Activated naive CD8-positive, alpha-beta T cell treated with anti-CD3 and anti-CD28 coated beads for 36 hours (primary cell): ENCODE measurements at regions not wholly inside any gene's neighbourhood (a gene's known extent, or its start where the extent isn't known, plus 50 kb on each side); places are given as distances from the start of the nearest gene placed in this dataset.

Source experiments
- DNase-seq: peaks from one replicate; pipeline ENCODE4 v3.0.0; 2021
- H3K27ac Mint-ChIP-seq: one replicate; pipeline ENCODE4 v1.8.0; 2022; ENCODE audit warnings: mild to moderate bottlenecking, moderate library complexity, mixed read lengths
- H3K27me3 Mint-ChIP-seq: one replicate; pipeline ENCODE4 v1.8.0; 2022; ENCODE audit warnings: mild to moderate bottlenecking, mixed read lengths
- H3K36me3 Mint-ChIP-seq: one replicate; pipeline ENCODE4 v1.8.0; 2021; ENCODE audit warnings: mild to moderate bottlenecking, mixed read lengths
- H3K4me1 Mint-ChIP-seq: one replicate; pipeline ENCODE4 v1.8.0; 2021; ENCODE audit warnings: mixed read lengths
- H3K4me3 Mint-ChIP-seq: one replicate; pipeline ENCODE4 v1.8.0; 2022; ENCODE audit warnings: mild to moderate bottlenecking, moderate library complexity, mixed read lengths
- H3K9me3 Mint-ChIP-seq: one replicate; pipeline ENCODE4 v1.8.0; 2022; ENCODE audit warnings: mixed read lengths

DNA sequence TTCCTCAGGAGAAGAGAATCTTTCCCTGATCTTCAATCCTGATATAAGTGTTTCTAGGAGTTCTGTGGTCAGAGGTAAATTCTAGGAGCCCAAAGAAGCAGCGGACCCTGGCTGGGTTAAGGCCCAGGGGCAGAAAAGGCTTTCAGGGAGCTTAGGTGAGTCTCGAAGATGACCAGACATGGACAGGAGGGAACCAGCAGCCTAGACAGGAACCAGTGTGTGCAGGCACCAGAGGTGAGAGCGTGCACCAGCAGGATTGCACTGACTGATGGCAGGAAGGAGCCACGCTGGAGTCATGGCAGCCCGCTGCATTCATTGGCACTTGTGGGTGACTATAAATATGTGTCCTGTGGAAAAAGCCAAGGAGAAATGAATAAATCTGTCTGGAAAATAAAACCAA lies 489.9 kb downstream of the BCL11B start:
- no peak for DNase-seq
- Mint-ChIP-seq H3K27me3 (no peaks in the 10 kb centered on the region), H3K4me1 (no peaks in the 10 kb centered on the region), H3K9me3 (peaks cover 5% of the 10 kb centered on the region), H3K4me3 (no peak overlapping the region), H3K27ac (no peak overlapping the region), H3K36me3 (no peaks in the 10 kb centered on the region)

DNA sequence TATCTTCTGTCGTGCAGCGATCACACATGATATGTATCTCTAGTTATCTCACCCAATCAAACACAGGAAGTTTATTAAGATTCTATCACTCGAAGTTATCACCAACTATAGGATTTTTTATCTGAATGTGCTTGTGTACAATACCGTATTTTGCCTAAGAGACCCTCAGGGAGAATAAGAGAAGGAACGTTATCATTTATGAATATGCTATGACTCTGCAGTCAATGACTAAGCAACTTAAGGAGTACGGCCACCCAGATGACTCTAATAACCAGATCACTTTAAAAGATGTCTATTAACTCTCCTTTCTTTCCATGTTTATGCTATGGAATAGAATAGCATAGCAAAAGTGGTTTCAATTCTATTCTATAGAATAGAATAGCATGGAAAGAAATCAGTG lies 486.4 kb downstream of the BCL11B start:
- Mint-ChIP-seq H3K4me3 (no peak overlapping the region), H3K4me1 (no peaks in the 10 kb centered on the region), H3K27ac (no peak overlapping the region), H3K36me3 (no peaks in the 10 kb centered on the region), H3K27me3 (no peaks in the 10 kb centered on the region), H3K9me3 (peaks cover 5% of the 10 kb centered on the region)
- DNase-seq: no peak

DNA sequence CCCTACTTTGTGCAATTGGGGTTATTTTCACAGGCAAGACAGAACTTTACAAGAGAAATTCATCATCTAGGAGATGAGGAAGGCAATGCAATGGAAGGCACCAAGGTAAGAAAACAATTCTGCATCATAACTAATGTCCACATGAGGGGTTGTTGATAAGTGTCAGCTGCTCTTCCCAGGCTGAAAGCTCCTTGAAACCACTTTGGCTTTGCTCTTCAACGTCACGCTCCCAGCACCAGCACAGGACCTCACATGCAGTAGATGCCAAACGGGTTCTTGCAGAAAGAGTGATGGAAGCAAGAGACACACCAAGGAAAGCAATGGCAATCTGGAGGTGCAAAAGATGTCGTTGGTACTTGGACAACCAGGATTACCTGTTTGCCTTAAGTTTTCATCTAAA lies 485.5 kb downstream of the BCL11B start:
- peaks cover 5% of the 10 kb centered on the region for H3K9me3 Mint-ChIP-seq
- no peaks in the 10 kb centered on the region for H3K4me1 Mint-ChIP-seq
- DNase-seq: no peak
- H3K27ac Mint-ChIP-seq: no peak overlapping the region
- H3K36me3 Mint-ChIP-seq: no peaks in the 10 kb centered on the region
- no peaks in the 10 kb centered on the region for H3K27me3 Mint-ChIP-seq
- no peak overlapping the region for H3K4me3 Mint-ChIP-seq

DNA sequence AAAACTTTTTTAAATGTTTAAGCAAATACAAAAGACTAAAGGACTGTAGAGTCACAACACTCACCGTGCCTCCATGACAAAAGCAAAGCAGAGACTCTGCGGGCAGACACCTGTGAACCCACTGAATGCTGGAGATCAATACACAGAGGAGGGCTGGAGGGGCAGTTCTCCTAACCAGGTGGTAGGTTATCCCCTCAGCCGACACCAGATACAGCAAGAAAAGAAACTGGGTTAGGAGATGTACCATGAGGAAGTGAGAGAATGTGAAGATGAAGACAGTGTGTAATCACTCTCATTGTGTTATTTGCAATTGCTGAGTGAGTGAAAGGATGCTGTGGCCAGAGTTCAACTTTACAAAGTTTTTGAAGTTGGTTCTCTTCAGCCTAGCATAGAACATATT lies 480.3 kb downstream of the BCL11B start:
- Mint-ChIP-seq H3K4me3 (no peak overlapping the region), H3K27ac (no peak overlapping the region), H3K9me3 (peaks cover 13% of the 10 kb centered on the region), H3K27me3 (no peaks in the 10 kb centered on the region), H3K36me3 (peaks cover 3% of the 10 kb centered on the region), H3K4me1 (peaks cover 1% of the 10 kb centered on the region)
- DNase-seq: no peak

DNA sequence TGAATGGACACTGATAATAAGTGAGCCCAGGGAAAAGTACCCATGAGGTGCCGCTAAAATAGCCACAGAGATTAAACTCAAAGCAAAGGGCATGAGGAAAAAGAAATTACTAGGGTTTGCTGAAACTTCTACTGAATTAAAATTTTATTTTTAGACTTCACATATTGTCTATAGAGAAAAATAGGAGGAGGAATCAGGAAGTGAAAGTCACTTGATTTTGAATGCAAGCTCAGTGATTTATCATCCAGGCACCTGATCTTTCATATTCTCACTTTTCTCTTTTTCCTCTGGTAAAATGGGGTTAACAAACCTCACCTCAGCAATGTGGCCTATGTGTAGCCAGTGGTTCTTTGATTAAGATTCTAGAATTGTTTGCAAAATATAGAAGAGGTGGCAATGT lies 479.8 kb downstream of the BCL11B start:
- DNase-seq: no peak
- Mint-ChIP-seq H3K27ac (no peak overlapping the region), H3K4me1 (peaks cover 1% of the 10 kb centered on the region), H3K36me3 (peaks cover 3% of the 10 kb centered on the region), H3K4me3 (no peak overlapping the region), H3K27me3 (no peaks in the 10 kb centered on the region), H3K9me3 (peaks cover 13% of the 10 kb centered on the region)

DNA sequence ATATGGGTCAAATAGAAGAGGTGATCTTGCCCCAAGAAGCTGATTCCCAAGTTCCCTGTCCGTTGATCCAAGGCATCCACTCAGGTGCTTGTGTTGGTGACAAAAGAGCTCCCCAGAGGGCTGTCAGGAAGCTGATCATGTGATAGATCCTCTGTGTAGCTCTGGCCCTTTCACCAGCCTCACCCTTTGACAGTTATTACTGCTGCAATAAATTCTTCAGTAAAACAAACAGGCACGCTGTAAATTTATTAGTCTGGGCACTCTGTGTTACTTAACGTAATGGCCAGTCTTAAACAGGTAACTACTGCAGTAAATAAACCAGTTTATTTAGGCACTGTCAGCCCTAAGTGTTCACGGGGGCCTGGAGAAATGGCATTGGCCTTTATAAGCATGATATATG lies 473.9 kb downstream of the BCL11B start:
- Mint-ChIP-seq H3K4me1 (no peaks in the 10 kb centered on the region), H3K36me3 (peaks cover 3% of the 10 kb centered on the region), H3K27me3 (no peaks in the 10 kb centered on the region), H3K4me3 (no peak overlapping the region), H3K9me3 (peaks cover 13% of the 10 kb centered on the region), H3K27ac (no peak overlapping the region)
- no peak for DNase-seq

DNA sequence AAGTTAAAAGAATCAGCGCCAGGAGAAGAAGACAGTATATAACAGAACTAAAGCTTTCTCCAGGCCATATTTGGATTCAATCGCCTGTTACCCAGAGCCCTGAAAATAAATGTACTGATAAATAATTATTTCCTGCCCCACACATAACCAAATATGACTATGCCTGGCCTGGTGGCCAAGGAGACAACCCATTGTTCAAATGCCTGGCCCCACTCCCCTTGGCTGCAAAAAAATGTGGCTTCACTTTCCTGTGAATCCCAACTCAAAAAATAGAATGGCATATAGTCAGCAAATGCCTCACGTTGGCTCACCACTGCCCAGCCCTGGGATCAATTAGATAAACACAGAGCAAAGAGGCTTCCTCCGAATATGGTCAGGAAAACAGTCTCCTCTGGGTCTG lies 472.1 kb downstream of the BCL11B start:
- Mint-ChIP-seq H3K27ac (no peak overlapping the region), H3K4me3 (no peak overlapping the region), H3K27me3 (no peaks in the 10 kb centered on the region), H3K9me3 (no peaks in the 10 kb centered on the region), H3K4me1 (no peaks in the 10 kb centered on the region), H3K36me3 (no peaks in the 10 kb centered on the region)
- DNase-seq: no peak

DNA sequence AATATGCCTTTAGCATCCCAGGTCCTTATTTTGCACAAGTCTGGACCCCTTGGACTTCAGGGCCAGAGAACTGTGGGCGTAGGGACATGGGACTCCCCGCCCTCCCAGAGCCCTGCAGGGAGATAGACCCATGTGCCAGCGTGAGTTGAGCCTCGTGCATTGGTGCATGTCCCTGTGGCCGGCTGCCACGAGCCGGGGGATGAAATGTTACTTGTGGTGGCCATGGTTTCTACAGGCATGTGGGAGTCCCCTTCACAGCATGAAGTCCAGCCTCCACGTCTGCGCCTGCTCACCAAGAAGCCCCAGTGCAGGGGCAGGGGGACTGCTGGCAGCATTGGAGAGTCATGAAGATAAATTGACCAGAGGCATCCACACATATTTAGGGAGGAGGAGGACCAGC lies 470.0 kb downstream of the BCL11B start:
- Mint-ChIP-seq H3K9me3 (no peaks in the 10 kb centered on the region), H3K4me3 (no peak overlapping the region), H3K36me3 (no peaks in the 10 kb centered on the region), H3K4me1 (no peaks in the 10 kb centered on the region), H3K27me3 (no peaks in the 10 kb centered on the region), H3K27ac (no peak overlapping the region)
- DNase-seq: no peak

DNA sequence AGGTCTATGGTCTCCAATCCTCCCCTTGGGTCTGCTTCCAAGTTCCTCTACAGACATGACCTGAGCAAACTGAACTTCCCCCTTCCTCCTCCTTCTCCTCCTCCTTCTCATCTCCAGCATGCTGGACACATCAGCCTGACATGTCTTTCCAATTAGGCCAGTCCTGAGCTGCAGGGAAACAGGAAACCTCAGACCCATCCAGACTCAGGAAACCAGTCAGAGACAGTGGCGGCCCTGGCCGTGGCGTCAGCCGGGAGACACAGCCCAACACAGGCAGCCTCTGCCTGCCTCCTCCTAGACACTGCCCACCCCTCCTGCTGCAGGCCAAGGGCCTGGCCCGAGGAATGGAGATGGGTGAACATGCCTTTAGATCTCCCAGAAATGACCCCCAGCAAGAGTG lies 468.8 kb downstream of the BCL11B start:
- Mint-ChIP-seq H3K27ac (no peak overlapping the region), H3K9me3 (no peaks in the 10 kb centered on the region), H3K4me1 (no peaks in the 10 kb centered on the region), H3K27me3 (no peaks in the 10 kb centered on the region), H3K36me3 (no peaks in the 10 kb centered on the region), H3K4me3 (no peak overlapping the region)
- no peak for DNase-seq

DNA sequence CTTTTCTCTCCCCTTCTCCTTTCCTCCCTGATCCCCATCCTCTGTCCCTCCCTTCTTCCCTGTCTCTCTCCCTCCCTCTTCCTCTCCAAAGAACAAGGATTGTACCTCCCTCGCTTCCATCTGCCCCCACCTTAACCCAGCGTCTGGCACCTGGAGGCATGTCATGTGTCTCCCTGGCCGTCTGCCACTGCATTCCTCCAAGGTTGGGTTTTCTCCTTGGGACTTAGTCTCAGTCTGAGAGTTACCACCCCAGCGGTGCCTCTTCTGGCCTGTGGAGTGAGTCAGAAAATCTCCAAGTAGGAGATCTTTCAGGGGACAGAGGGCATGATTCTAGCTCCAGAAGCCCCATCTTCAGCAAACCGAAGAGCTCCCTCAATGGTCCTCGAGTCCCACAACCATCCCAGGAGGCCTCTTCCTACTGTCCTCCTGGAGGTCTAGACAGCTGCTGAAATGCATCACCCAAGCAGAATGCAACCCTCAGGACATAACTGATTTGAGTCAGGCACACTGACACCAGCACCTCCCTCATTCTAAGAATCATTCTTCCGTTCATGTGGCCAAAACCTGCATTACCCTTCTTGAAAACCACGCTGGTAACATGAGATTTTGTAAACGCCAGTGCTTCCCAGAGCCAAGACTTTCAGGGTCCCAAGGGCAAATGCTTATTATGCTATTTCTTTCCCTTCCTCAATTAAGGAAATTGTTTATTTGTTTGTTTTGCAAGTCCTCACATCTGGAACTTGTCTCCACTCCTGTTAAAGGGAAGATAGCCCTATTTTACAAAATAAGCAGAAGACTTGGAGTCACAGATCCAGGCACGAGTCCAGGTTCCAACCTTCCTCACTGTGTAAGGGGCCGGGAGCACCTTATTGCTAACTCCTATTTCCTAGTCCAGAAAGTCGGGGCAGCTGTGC lies 463.2 kb downstream of the BCL11B start:
- DNase-seq: no peak
- Mint-ChIP-seq H3K27ac (no peak overlapping the region), H3K4me3 (no peak overlapping the region), H3K9me3 (no peaks in the 10 kb centered on the region), H3K27me3 (no peaks in the 10 kb centered on the region), H3K36me3 (no peaks in the 10 kb centered on the region), H3K4me1 (no peaks in the 10 kb centered on the region)

DNA sequence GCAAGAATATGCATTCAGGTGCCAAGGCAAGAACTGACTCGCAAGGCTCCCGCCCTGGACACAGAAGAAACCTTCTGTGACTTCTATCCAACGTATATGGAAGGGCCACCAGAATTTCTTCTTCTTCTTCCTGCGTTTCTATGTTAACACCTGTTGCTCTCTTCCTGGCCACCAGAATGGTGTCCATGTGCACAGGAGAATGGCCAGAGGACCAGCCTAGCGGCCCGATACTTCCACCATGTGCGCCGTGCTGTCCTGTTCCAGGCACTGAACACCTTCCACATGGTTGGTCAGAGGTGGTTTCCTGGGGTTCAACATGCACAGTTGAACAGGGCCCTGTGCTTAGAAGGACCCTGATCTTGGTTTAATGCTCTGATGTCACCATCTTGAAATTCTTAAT lies 455.8 kb downstream of the BCL11B start:
- Mint-ChIP-seq H3K27ac (no peak overlapping the region), H3K4me1 (peaks cover 8% of the 10 kb centered on the region), H3K9me3 (no peaks in the 10 kb centered on the region), H3K27me3 (no peaks in the 10 kb centered on the region), H3K36me3 (no peaks in the 10 kb centered on the region), H3K4me3 (no peak overlapping the region)
- DNase-seq: no peak

DNA sequence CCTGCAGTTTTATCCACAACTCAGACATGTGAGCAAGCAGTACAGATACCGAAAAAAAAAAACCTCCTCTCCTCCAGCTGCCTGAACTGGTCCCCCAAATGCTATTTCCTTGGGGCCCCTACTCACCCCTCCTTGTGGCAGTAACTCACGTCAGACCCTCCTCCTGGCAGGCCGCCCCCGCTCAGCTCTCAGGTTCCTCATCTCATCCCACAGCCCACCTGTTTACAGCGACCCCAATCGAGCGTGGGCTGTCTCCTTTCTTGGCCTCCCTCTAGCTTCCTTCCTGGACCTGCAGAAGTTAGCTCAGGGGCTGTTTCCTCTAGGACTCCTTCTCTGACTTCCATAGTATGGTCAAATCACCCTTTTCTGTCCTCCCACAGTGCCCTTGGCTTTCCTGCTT lies 455.3 kb downstream of the BCL11B start:
- H3K9me3 Mint-ChIP-seq: peaks cover under 1% of the 10 kb centered on the region
- no peaks in the 10 kb centered on the region for H3K27me3 Mint-ChIP-seq
- H3K4me1 Mint-ChIP-seq: peaks cover 8% of the 10 kb centered on the region
- H3K27ac Mint-ChIP-seq: no peak overlapping the region
- H3K4me3 Mint-ChIP-seq: no peak overlapping the region
- no peak for DNase-seq
- H3K36me3 Mint-ChIP-seq: no peaks in the 10 kb centered on the region

DNA sequence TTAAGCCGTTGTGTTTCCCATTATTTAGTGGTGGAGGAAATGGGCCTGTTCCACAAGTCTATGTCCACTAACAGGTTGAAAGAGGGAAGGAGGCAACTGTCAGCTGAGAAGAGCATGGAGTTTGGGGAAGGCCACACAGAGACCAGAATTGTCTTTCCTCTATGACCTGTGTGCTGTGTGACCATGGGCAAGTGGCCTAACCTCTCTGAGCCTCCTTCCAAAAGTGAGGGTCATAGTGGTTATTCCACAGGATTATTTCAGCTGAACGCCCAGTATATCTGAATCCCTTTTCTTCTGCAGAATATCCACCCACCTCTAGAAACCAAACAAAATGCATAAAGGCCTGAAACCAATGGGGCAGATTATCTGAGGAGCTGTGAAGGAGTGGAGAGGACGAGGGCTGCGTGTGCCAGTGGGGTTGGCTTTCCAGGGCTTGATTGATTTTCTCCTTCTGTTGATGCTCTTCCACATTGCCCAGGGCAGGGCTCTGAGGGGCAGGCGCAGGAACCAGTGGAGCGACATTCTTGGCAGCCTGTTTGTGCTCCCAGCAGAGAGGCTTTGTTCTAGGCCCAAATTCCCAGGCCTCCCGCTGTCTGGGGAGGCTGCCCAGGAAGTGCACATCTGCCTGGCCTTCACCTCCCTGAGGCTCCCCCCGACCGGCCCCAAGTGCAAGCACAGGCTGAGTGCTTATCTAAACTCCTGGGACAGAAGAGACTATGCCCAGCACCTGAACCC lies 452.7 kb downstream of the BCL11B start:
- DNase-seq: no peak
- Mint-ChIP-seq H3K9me3 (peaks cover 2% of the 10 kb centered on the region), H3K27me3 (no peaks in the 10 kb centered on the region), H3K4me3 (no peak overlapping the region), H3K36me3 (no peaks in the 10 kb centered on the region), H3K27ac (no peak overlapping the region), H3K4me1 (peaks cover 8% of the 10 kb centered on the region)

DNA sequence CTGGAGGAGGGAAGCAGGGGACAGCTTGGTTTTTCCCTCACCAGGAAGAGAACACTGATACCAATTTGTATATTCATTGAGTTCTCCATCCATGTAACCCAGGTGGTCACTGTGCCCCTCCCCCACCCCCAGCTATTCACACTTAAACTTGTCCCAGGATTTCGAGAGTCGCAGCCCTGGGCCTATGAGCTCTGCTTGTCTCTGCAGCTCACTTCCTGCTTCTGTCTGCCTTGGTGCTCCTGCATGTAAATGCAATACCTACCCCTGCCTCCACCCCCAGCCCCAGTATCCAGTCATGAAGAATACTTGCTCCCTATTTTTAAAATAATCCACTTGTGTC lies 452.2 kb downstream of the BCL11B start:
- Mint-ChIP-seq H3K27me3 (no peaks in the 10 kb centered on the region), H3K9me3 (peaks cover 2% of the 10 kb centered on the region), H3K4me3 (no peak overlapping the region), H3K36me3 (no peaks in the 10 kb centered on the region), H3K4me1 (peaks cover 8% of the 10 kb centered on the region), H3K27ac (no peak overlapping the region)
- DNase-seq: no peak

DNA sequence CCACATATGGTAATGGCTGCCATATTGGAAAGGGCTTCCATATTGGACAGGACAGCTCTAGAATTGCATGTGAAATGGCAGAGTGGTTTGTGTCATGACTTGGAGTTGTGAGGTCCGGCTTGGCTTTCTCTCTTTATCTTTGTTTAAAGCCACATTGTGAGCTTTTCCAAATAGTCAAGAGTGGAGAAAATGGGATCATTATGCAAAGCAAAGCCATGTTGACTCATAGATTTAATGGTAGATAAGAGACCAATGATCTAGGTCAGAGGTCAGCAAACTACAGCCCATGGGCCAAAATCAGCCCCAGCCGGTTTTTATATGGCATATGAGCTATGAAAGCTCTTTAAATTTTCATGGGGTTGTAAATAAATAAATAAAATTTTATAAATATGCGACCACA lies 449.1 kb downstream of the BCL11B start:
- Mint-ChIP-seq H3K9me3 (peaks cover 2% of the 10 kb centered on the region), H3K4me3 (no peak overlapping the region), H3K36me3 (no peaks in the 10 kb centered on the region), H3K27me3 (no peaks in the 10 kb centered on the region), H3K4me1 (peaks cover 11% of the 10 kb centered on the region), H3K27ac (no peak overlapping the region)
- DNase-seq: no peak

DNA sequence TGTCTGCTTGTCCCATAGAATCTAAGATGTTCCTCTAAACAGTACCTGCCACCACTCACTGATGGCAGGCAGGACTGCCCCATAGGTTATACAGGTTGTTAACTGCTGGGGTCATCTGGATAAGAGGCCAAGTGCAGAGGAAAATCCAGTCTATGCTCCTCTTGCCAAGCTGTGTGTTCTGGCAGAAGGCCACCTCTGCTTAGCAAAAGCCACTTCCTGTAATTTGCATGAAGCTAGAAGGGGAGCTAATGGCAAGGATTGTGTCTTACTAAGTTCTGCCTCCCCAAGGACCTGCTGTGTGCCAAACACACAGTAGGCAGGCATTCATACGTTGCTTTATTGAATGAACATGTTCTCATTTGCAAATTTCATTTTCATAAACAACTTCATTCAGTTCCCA lies 445.4 kb downstream of the BCL11B start:
- DNase-seq: no peak
- no peak overlapping the region for H3K27ac Mint-ChIP-seq
- no peak overlapping the region for H3K4me3 Mint-ChIP-seq
- H3K9me3 Mint-ChIP-seq: peaks cover 2% of the 10 kb centered on the region
- H3K4me1 Mint-ChIP-seq: peaks cover 9% of the 10 kb centered on the region
- H3K36me3 Mint-ChIP-seq: no peaks in the 10 kb centered on the region
- H3K27me3 Mint-ChIP-seq: no peaks in the 10 kb centered on the region
